ENCODE measurements at regions not wholly inside any gene's neighbourhood (a gene's known extent, or its start where the extent isn't known, plus 50 kb on each side); places are given as distances from the start of the nearest gene placed in this dataset.

- TF ChIP-seq USF2 (CRISPR knock-in tag; IDR thresholded peaks at IDR 0.05) = no peak
Observed at GRCh38 chr7:91553410-91553895, 289.2 kb downstream of the FZD1 start (continued).

- TF ChIP-seq ZNF512 (CRISPR knock-in tag; IDR thresholded peaks at IDR 0.05; ENCODE audit: borderline replicate concordance) (no peak), KAT7 (CRISPR knock-in tag; IDR thresholded peaks at IDR 0.05; ENCODE audit: borderline replicate concordance) (no peak)
- DNase-seq (ENCODE audit: low spot score) (no peak), ATAC-seq (peak; percentile 55; the same call in 1 of the 2 replicates)
- no peaks in the 10 kb centered on the region; the same call in 1 of the 2 replicates for H3K27me3 Mint-ChIP-seq (ENCODE audit: low read depth)
- ChIA-PET CTCF (no interaction called here), POLR2A (no interaction called here)
- no peaks in the 10 kb centered on the region for H3K9me3 Mint-ChIP-seq
- H3K27ac Mint-ChIP-seq = no peak overlapping the region
- no peak overlapping the region for H3K4me3 Mint-ChIP-seq
- no peaks in the 10 kb centered on the region for H3K36me3 Mint-ChIP-seq
- peaks cover 21% of the 10 kb centered on the region for H3K4me1 Mint-ChIP-seq
Observed at GRCh38 chr7:91554883-91555282, 290.6 kb downstream of the FZD1 start.

GRCh38 chr7:91556239-91556638, 292.0 kb downstream of the FZD1 start:
- Mint-ChIP-seq H3K36me3 (no peaks in the 10 kb centered on the region), H3K27me3 (ENCODE audit: low read depth) (no peaks in the 10 kb centered on the region; the same call in 1 of the 2 replicates), H3K4me1 (peaks cover 21% of the 10 kb centered on the region), H3K4me3 (no peak overlapping the region), H3K27ac (no peak overlapping the region), H3K9me3 (no peaks in the 10 kb centered on the region)
- ChIA-PET POLR2A (no interaction called here), CTCF (no interaction called here)
- ATAC-seq = no peak
- no peak for DNase-seq (ENCODE audit: low spot score)
- no peak for TF ChIP-seq GTF2I (CRISPR knock-in tag; conservative IDR thresholded peaks at IDR 0.05)
- no peak for TF ChIP-seq PREB (CRISPR knock-in tag; IDR thresholded peaks at IDR 0.05; ENCODE audit: borderline replicate concordance)
- TF ChIP-seq ATF1 (CRISPR knock-in tag; IDR thresholded peaks at IDR 0.05) = no peak
- no peak for TF ChIP-seq E2F4 (CRISPR knock-in tag; IDR thresholded peaks at IDR 0.05; ENCODE audit: borderline replicate concordance, low read depth)
- no peak for TF ChIP-seq ZNF425 (CRISPR knock-in tag; conservative IDR thresholded peaks at IDR 0.05)
- TF ChIP-seq ZBTB43 (CRISPR knock-in tag; IDR thresholded peaks at IDR 0.05) = no peak
- TF ChIP-seq FOXP4 (CRISPR knock-in tag; IDR thresholded peaks at IDR 0.05) = no peak
- no peak for TF ChIP-seq NFYB (CRISPR knock-in tag; conservative IDR thresholded peaks at IDR 0.05; ENCODE audit: low read depth)
- TF ChIP-seq ATF6 (CRISPR knock-in tag; IDR thresholded peaks at IDR 0.05) = no peak
- no peak for TF ChIP-seq NR3C1 (CRISPR knock-in tag; conservative IDR thresholded peaks at IDR 0.05; ENCODE audit: low read depth)
- TF ChIP-seq E2F5 (CRISPR knock-in tag; IDR thresholded peaks at IDR 0.05) = no peak
- TF ChIP-seq PRRX2 (CRISPR knock-in tag; IDR thresholded peaks at IDR 0.05) = no peak
- TF ChIP-seq SP1 (CRISPR knock-in tag; conservative IDR thresholded peaks at IDR 0.05) = no peak
- TF ChIP-seq CDX4 (CRISPR knock-in tag; IDR thresholded peaks at IDR 0.05; ENCODE audit: borderline replicate concordance) = no peak
